OCI-LY1 (cell line): ENCODE measurements at regions not wholly inside any gene's neighbourhood (a gene's known extent, or its start where the extent isn't known, plus 50 kb on each side); places are given as distances from the start of the nearest gene placed in this dataset.

Source experiments
- EZH2 ChIP-seq: fragments of 200-600 bp; sonication (generic), shearing (Covaris generic); IDR thresholded peaks from 2 replicates; pipeline ENCODE4 v1.8.0; 2017; ENCODE audit warnings: borderline replicate concordance, mixed run types, mild to moderate bottlenecking, antibody characterized with exemption, low read length, moderate library complexity, mixed read lengths
- TF ChIP-seq, protein P1 (sequence below): fragments of 200-600 bp; sonication (generic), shearing (Covaris generic); IDR thresholded peaks from 2 replicates; pipeline ENCODE4 v1.5.1; 2017; ENCODE audit warnings: mild to moderate bottlenecking, antibody characterized with exemption, low read length, moderate library complexity, mixed read lengths

DNA sequence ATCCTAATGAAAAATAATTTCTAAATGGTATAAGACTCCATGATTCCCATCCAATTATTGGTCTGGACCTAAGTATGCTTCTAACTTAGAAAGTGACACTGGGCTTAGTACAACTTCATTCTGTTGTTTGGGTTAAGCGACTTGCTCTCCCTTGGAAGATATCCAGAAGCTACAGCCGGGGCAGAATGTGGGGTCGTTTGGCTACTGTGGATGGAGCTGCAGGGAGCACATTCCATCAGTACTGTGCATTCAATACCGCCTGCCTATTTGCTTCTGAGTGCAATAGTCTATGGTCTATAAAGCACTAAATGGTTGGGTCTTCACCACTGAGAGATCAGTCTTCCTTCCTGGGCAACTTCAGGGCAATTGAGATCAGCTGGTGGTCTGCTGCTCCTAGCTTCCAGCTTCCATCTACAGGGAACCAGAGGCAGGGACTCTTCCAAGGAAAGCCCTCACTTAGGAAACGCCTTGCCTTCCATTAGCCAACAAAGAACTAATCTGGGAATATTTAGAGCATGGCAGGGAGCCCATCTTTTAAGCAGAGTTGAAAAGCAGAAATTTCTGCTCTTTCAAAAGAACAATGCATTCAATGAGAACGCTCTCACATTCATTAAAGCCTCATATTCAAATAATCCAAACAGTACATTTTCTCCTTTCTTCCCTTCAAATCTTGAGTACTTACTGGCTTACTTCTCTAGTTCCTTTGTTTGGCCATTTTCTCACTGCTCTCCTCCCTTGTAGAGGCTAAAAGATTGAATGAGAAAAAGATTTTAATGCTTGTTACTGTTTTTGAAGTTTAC lies 1049.9 kb upstream of the TENM3 start:
- TF ChIP-seq EZH2: no peak
- TF ChIP-seq, protein P1, sequence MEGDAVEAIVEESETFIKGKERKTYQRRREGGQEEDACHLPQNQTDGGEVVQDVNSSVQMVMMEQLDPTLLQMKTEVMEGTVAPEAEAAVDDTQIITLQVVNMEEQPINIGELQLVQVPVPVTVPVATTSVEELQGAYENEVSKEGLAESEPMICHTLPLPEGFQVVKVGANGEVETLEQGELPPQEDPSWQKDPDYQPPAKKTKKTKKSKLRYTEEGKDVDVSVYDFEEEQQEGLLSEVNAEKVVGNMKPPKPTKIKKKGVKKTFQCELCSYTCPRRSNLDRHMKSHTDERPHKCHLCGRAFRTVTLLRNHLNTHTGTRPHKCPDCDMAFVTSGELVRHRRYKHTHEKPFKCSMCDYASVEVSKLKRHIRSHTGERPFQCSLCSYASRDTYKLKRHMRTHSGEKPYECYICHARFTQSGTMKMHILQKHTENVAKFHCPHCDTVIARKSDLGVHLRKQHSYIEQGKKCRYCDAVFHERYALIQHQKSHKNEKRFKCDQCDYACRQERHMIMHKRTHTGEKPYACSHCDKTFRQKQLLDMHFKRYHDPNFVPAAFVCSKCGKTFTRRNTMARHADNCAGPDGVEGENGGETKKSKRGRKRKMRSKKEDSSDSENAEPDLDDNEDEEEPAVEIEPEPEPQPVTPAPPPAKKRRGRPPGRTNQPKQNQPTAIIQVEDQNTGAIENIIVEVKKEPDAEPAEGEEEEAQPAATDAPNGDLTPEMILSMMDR: no peak
